ENCODE measurements at regions not wholly inside any gene's neighbourhood (a gene's known extent, or its start where the extent isn't known, plus 50 kb on each side); places are given as distances from the start of the nearest gene placed in this dataset.

GRCh38 chr1:221040101-221040500 lies 160.9 kb downstream of the HLX start:
- H3K4me1 ChIP-seq (ENCODE audit: insufficient read depth, low read length) = peaks cover 13% of the 10 kb centered on the region
- POLR2A ChIA-PET (ENCODE audit: unreplicated experiment) = no interaction called here
- no TSS peak for BruUV-seq (replicated peaks)

GRCh38 chr1:221040691-221041285 lies 161.5 kb downstream of the HLX start:
- no peaks in the 10 kb centered on the region for H3K9me2 ChIP-seq (replicated peaks; ENCODE audit: low read length)
- ChIA-PET CTCF (interaction anchor here (0.6 kb wide), 2 partner anchors 82 to 1698 kb away, joined by 3 to 8 read pairs; no protein-coding TSS in a partner anchor), POLR2A (ENCODE audit: unreplicated experiment) (no interaction called here)
- no peaks in the 10 kb centered on the region for H3K27me3 ChIP-seq (ENCODE audit: low read length)
- no peak overlapping the region for H3K9ac ChIP-seq (ENCODE audit: low read length)
- H3K79me2 ChIP-seq (ENCODE audit: low read length) = no peaks in the 10 kb centered on the region
- H3K4me3 ChIP-seq (ENCODE audit: low read length) = no peak overlapping the region
- intact Hi-C loops (cut with micrococcal nuclease) = no loop called here
- no peak overlapping the region for H2AFZ ChIP-seq (ENCODE audit: low read length)
- TF ChIP-seq EZH2phosphoT487 (IDR thresholded peaks at IDR 0.05; ENCODE audit: borderline replicate concordance, low read length) (no peak), EZH2 (IDR thresholded peaks at IDR 0.05; ENCODE audit: low read length, unreplicated experiment) (no peak), CTCF (conservative IDR thresholded peaks at IDR 0.05; ENCODE audit: low read depth, low read length) (no peak)
- H3K4me2 ChIP-seq (ENCODE audit: low read length) = no peak overlapping the region
- no peaks in the 10 kb centered on the region for H3K9me3 ChIP-seq (ENCODE audit: low read length)
- H3F3A ChIP-seq (ENCODE audit: low read length, unreplicated experiment) = peaks cover 7% of the 10 kb centered on the region
- no peak overlapping the region for H3K27ac ChIP-seq (ENCODE audit: low read length)
- DNase-seq (no peak), ATAC-seq (peak; percentile 24; the same call in 1 of the 2 replicates)
- no TSS peak for BruUV-seq (replicated peaks)
- H3K4me1 ChIP-seq (ENCODE audit: insufficient read depth, low read length) = peaks cover 7% of the 10 kb centered on the region
- H3K36me3 ChIP-seq (ENCODE audit: low read depth, low read length) = no peaks in the 10 kb centered on the region
- no peaks in the 10 kb centered on the region for H4K20me1 ChIP-seq (ENCODE audit: low read length)

More at GRCh38 chr1:221040101-221040500, 160.9 kb downstream of the HLX start:
- Histone ChIP-seq H3K9ac (ENCODE audit: low read length) (no peak overlapping the region), H3K36me3 (ENCODE audit: low read depth, low read length) (no peaks in the 10 kb centered on the region), H2AFZ (ENCODE audit: low read length) (no peak overlapping the region), H3K27ac (ENCODE audit: low read length) (no peak overlapping the region), H3K4me2 (ENCODE audit: low read length) (no peak overlapping the region), H3K27me3 (ENCODE audit: low read length) (no peaks in the 10 kb centered on the region), H4K20me1 (ENCODE audit: low read length) (no peaks in the 10 kb centered on the region), H3K79me2 (ENCODE audit: low read length) (no peaks in the 10 kb centered on the region), H3K9me3 (ENCODE audit: low read length) (no peaks in the 10 kb centered on the region), H3F3A (ENCODE audit: low read length, unreplicated experiment) (peaks cover 13% of the 10 kb centered on the region), H3K4me3 (ENCODE audit: low read length) (no peak overlapping the region), H3K9me2 (replicated peaks; ENCODE audit: low read length) (no peaks in the 10 kb centered on the region)
- CTCF ChIA-PET = interaction anchor here (0.6 kb wide), 1 partner anchor 1699 kb away, joined by 3 read pairs; no protein-coding TSS in a partner anchor
- DNase-seq = no peak
- ATAC-seq = no peak
- intact Hi-C loops (cut with micrococcal nuclease) = no loop called here
- TF ChIP-seq EZH2phosphoT487 (IDR thresholded peaks at IDR 0.05; ENCODE audit: borderline replicate concordance, low read length) = no peak
- no peak for TF ChIP-seq EZH2 (IDR thresholded peaks at IDR 0.05; ENCODE audit: low read length, unreplicated experiment)
- no peak for TF ChIP-seq CTCF (conservative IDR thresholded peaks at IDR 0.05; ENCODE audit: low read depth, low read length)

GRCh38 chr1:221044538-221044937 lies 165.3 kb downstream of the HLX start:
- no peaks in the 10 kb centered on the region for H3K9me2 ChIP-seq (replicated peaks; ENCODE audit: low read length)
- no peaks in the 10 kb centered on the region for H3K4me1 ChIP-seq (ENCODE audit: insufficient read depth, low read length)
- DNase-seq (no peak), ATAC-seq (no peak)
- no peaks in the 10 kb centered on the region for H3K9me3 ChIP-seq (ENCODE audit: low read length)
- H3K36me3 ChIP-seq (ENCODE audit: low read depth, low read length) = no peaks in the 10 kb centered on the region
- H3K4me3 ChIP-seq (ENCODE audit: low read length) = no peak overlapping the region
- no peaks in the 10 kb centered on the region for H4K20me1 ChIP-seq (ENCODE audit: low read length)
- H3K79me2 ChIP-seq (ENCODE audit: low read length) = no peaks in the 10 kb centered on the region
- no TSS peak for BruUV-seq (replicated peaks)
- intact Hi-C loops (cut with micrococcal nuclease) = no loop called here
- no peaks in the 10 kb centered on the region for H3F3A ChIP-seq (ENCODE audit: low read length, unreplicated experiment)
- no peaks in the 10 kb centered on the region for H3K27me3 ChIP-seq (ENCODE audit: low read length)
- ChIA-PET CTCF (interaction anchor here (0.6 kb wide), 1 partner anchor 148 kb away, joined by 3 read pairs; no protein-coding TSS in a partner anchor), POLR2A (ENCODE audit: unreplicated experiment) (no interaction called here)
- no peak overlapping the region for H3K27ac ChIP-seq (ENCODE audit: low read length)
- no peak overlapping the region for H3K9ac ChIP-seq (ENCODE audit: low read length)
- TF ChIP-seq CTCF (conservative IDR thresholded peaks at IDR 0.05; ENCODE audit: low read depth, low read length) (no peak), EZH2phosphoT487 (IDR thresholded peaks at IDR 0.05; ENCODE audit: borderline replicate concordance, low read length) (no peak), EZH2 (IDR thresholded peaks at IDR 0.05; ENCODE audit: low read length, unreplicated experiment) (no peak)
- no peak overlapping the region for H3K4me2 ChIP-seq (ENCODE audit: low read length)
- H2AFZ ChIP-seq (ENCODE audit: low read length) = no peak overlapping the region

Measured in PC-3 (cell line).